Activated B cell treated with CpG ODN at 0.5 μM for 24 hours (primary cell): ENCODE measurements at regions not wholly inside any gene's neighbourhood (a gene's known extent, or its start where the extent isn't known, plus 50 kb on each side); places are given as distances from the start of the nearest gene placed in this dataset.

Source experiments
- ATAC-seq: fragments of 200-7000 bp; cut with Tn5 transposase; one replicate; pipeline ENCODE4 v1.10.0; 2021; ENCODE audit warnings: low read depth, mild to moderate bottlenecking, moderate library complexity
- CTCF ChIA-PET: fragments of 350-600 bp; sonication (Branson Sonifier 250); formaldehyde crosslinking; loops from one replicate; lab custom pipeline; 2021; ENCODE audit warnings: antibody characterized with exemption; lab: Charles Lee
- POLR2A ChIA-PET: fragments of 350-600 bp; sonication (Branson Sonifier 250); formaldehyde crosslinking; loops from one replicate; lab custom pipeline; 2021; ENCODE audit warnings: antibody characterized with exemption; lab: Charles Lee
- DNase-seq: peaks from one replicate; pipeline ENCODE4 v3.0.0; 2022
- H3K27ac Mint-ChIP-seq: one replicate; pipeline ENCODE4 v1.8.0; 2020; ENCODE audit warnings: mixed read lengths
- H3K27me3 Mint-ChIP-seq: one replicate; pipeline ENCODE4 v1.8.0; 2021; ENCODE audit warnings: mixed read lengths
- H3K36me3 Mint-ChIP-seq: one replicate; pipeline ENCODE4 v1.8.0; 2021; ENCODE audit warnings: low read depth, mixed read lengths
- H3K4me1 Mint-ChIP-seq: one replicate; pipeline ENCODE4 v1.8.0; 2021; ENCODE audit warnings: mixed read lengths
- H3K4me3 Mint-ChIP-seq: one replicate; pipeline ENCODE4 v1.8.0; 2020; ENCODE audit warnings: mild to moderate bottlenecking, mixed read lengths
- H3K9me3 Mint-ChIP-seq: one replicate; pipeline ENCODE4 v1.8.0; 2020; ENCODE audit warnings: mixed read lengths
- CTCF ChIP-seq: fragments of 200-600 bp; IDR thresholded peaks from one replicate; pipeline ENCODE4 v1.8.0; 2022; ENCODE audit warnings: antibody characterized with exemption, mild to moderate bottlenecking
- intact Hi-C: fragments of 100-400 bp; cut with micrococcal nuclease; formaldehyde crosslinking; loops from one replicate; pipeline ENCODE4 v1.15.1; 2024

GRCh38 chr12:30847259-30847658, 79.3 kb upstream of the TSPAN11 start:
- intact Hi-C loops, result loop anchor here (1.0 kb wide), 3 partner anchors 139 to 425 kb away; no protein-coding TSS in a partner anchor
- CTCF ChIA-PET, result interaction anchor here (0.6 to 3.8 kb wide), 10 partner anchors 13 to 1328 kb away, joined by 3 to 39 read pairs (median 6); no protein-coding TSS in a partner anchor
- ATAC-seq, result no peak

GRCh38 chr12:30846776-30847175, 79.8 kb upstream of the TSPAN11 start:
- no peak overlapping the region for H3K4me3 Mint-ChIP-seq
- DNase-seq (no peak), ATAC-seq (no peak)
- intact Hi-C loops, result loop anchor here (1.0 kb wide), 3 partner anchors 140 to 426 kb away; no protein-coding TSS in a partner anchor
- ChIA-PET CTCF (interaction anchor here (0.8 to 3.8 kb wide), 7 partner anchors 133 to 1327 kb away, joined by 3 to 39 read pairs (median 9); no protein-coding TSS in a partner anchor), POLR2A (no interaction called here)
- H3K27me3 Mint-ChIP-seq, result no peaks in the 10 kb centered on the region
- no peak overlapping the region for H3K27ac Mint-ChIP-seq
- peaks cover 4% of the 10 kb centered on the region for H3K36me3 Mint-ChIP-seq
- TF ChIP-seq CTCF, result no peak
- no peaks in the 10 kb centered on the region for H3K9me3 Mint-ChIP-seq
- peaks cover 8% of the 10 kb centered on the region for H3K4me1 Mint-ChIP-seq

More at GRCh38 chr12:30847259-30847658, 79.3 kb upstream of the TSPAN11 start:
- H3K27ac Mint-ChIP-seq, result no peak overlapping the region
- no peak for DNase-seq
- H3K27me3 Mint-ChIP-seq, result no peaks in the 10 kb centered on the region
- no peaks in the 10 kb centered on the region for H3K9me3 Mint-ChIP-seq
- H3K36me3 Mint-ChIP-seq, result peaks cover 4% of the 10 kb centered on the region
- peak; percentile 51 for TF ChIP-seq CTCF
- H3K4me3 Mint-ChIP-seq, result no peak overlapping the region
- POLR2A ChIA-PET, result no interaction called here
- H3K4me1 Mint-ChIP-seq, result peaks cover 10% of the 10 kb centered on the region

GRCh38 chr12:30845676-30846075, 80.9 kb upstream of the TSPAN11 start:
- H3K4me1 Mint-ChIP-seq, result no peaks in the 10 kb centered on the region
- CTCF ChIA-PET, result interaction anchor here (2.9 to 3.8 kb wide), 2 partner anchors 426 to 1326 kb away, joined by 12 to 26 read pairs; no protein-coding TSS in a partner anchor
- no peaks in the 10 kb centered on the region for H3K36me3 Mint-ChIP-seq
- TF ChIP-seq CTCF, result no peak
- DNase-seq (no peak), ATAC-seq (no peak)
- POLR2A ChIA-PET, result no interaction called here
- no peak overlapping the region for H3K4me3 Mint-ChIP-seq
- no peaks in the 10 kb centered on the region for H3K9me3 Mint-ChIP-seq
- H3K27me3 Mint-ChIP-seq, result no peaks in the 10 kb centered on the region
- intact Hi-C loops, result no loop called here
- H3K27ac Mint-ChIP-seq, result no peak overlapping the region

- POLR2A ChIA-PET, result no interaction called here
- CTCF ChIA-PET, result interaction anchor here (0.7 to 1.5 kb wide), 4 partner anchors 8 to 153 kb away, joined by 3 to 4 read pairs (median 3); no protein-coding TSS in a partner anchor
- no peaks in the 10 kb centered on the region for H3K36me3 Mint-ChIP-seq
- no peak for TF ChIP-seq CTCF
- no peak overlapping the region for H3K27ac Mint-ChIP-seq
- no peaks in the 10 kb centered on the region for H3K9me3 Mint-ChIP-seq
- H3K4me3 Mint-ChIP-seq, result no peak overlapping the region
- H3K4me1 Mint-ChIP-seq, result no peaks in the 10 kb centered on the region
- H3K27me3 Mint-ChIP-seq, result peaks cover 5% of the 10 kb centered on the region
- DNase-seq (no peak), ATAC-seq (no peak)
- intact Hi-C loops, result no loop called here
These were observed 83.3 kb upstream of the TSPAN11 start for GRCh38 chr12:30843211-30843610.

- Mint-ChIP-seq H3K27me3 (peaks cover 19% of the 10 kb centered on the region), H3K27ac (no peak overlapping the region), H3K4me1 (no peaks in the 10 kb centered on the region), H3K9me3 (no peaks in the 10 kb centered on the region), H3K4me3 (no peak overlapping the region), H3K36me3 (no peaks in the 10 kb centered on the region)
- DNase-seq, result no peak
- intact Hi-C loops, result no loop called here
- POLR2A ChIA-PET, result no interaction called here
- no peak for ATAC-seq
- TF ChIP-seq CTCF, result no peak
- CTCF ChIA-PET, result no interaction called here
These were observed 85.8 kb upstream of the TSPAN11 start for GRCh38 chr12:30840715-30841114.
